K562 (cell line): ENCODE measurements at regions not wholly inside any gene's neighbourhood (a gene's known extent, or its start where the extent isn't known, plus 50 kb on each side); places are given as distances from the start of the nearest gene placed in this dataset.

Source experiments
- ESRRA ChIP-seq: fragments of 450-650 bp; IDR thresholded peaks from 2 replicates; pipeline ENCODE4 v1.6.1; 2014; ENCODE audit warnings: low read depth, mild to moderate bottlenecking, moderate library complexity, borderline replicate concordance
- NRF1 ChIP-seq, 2 experiments: fragments of 450-650 bp; IDR thresholded peaks in 1 of 2; conservative IDR thresholded peaks in 1 of 2; 2 replicates each; pipeline ENCODE4 v1.6.1; 2014; ENCODE audit warnings: mild to moderate bottlenecking in 2 of 2
- POLR2A ChIP-seq: fragments of 450-650 bp; conservative IDR thresholded peaks from 2 replicates; pipeline ENCODE4 v1.6.1; 2016
- POLR2AphosphoS5 ChIP-seq: IDR thresholded peaks from 2 replicates; pipeline ENCODE4 v1.6.1; 2011; ENCODE audit warnings: mild to moderate bottlenecking, low read depth, low read length, moderate library complexity; ENCODE audit not compliant: control insufficient read depth, insufficient read depth
- POLR3G ChIP-seq: IDR thresholded peaks from 2 replicates; pipeline ENCODE4 v1.6.1; 2011; ENCODE audit not compliant: insufficient read length, insufficient replicate concordance; ENCODE audit errors: extremely low read depth
- RAD21 ChIP-seq, 2 experiments: fragments of 250-450 bp in 1 of 2; fragments of 450-650 bp in 1 of 2; sonication (Bioruptor Pico) in 1 of 2; formaldehyde crosslinking in 1 of 2; IDR thresholded peaks in 1 of 2; conservative IDR thresholded peaks in 1 of 2; 2 replicates each; pipeline versions ENCODE4 v1.4.0 to v1.8.0; 2020 to 2022; ENCODE audit warnings: mild to moderate bottlenecking in 2 of 2, moderate library complexity in 1 of 2
- SIRT6 ChIP-seq: IDR thresholded peaks from one replicate; pipeline ENCODE4 v1.6.1; 2012; ENCODE audit warnings: low read depth, mild to moderate bottlenecking, control low read depth, inconsistent platforms, low read length, moderate library complexity
- SMAD4 ChIP-seq: fragments of 250-450 bp; sonication (Bioruptor Pico); conservative IDR thresholded peaks from 2 replicates; pipeline ENCODE4 v1.8.0; 2021; ENCODE audit warnings: inconsistent platforms, mild to moderate bottlenecking, moderate library complexity
- U2AF2 ChIP-seq: fragments of 200-400 bp; formaldehyde crosslinking; optimal IDR thresholded peaks from 2 replicates; pipeline ENCODE3; 2017; ENCODE audit warnings: low read depth, mild to moderate bottlenecking, low read length
- ZBTB1 ChIP-seq: sonication (generic); formaldehyde crosslinking; IDR thresholded peaks from 2 replicates; pipeline ENCODE4 v1.8.1; 2023; ENCODE audit warnings: missing genetic modification reagents, low read depth, mild to moderate bottlenecking, borderline replicate concordance
- ZNF134 ChIP-seq: fragments of 250-450 bp; sonication (Bioruptor Pico); conservative IDR thresholded peaks from 2 replicates; pipeline ENCODE4 v1.4.0; 2020
- ZNF41 ChIP-seq: fragments of 250-450 bp; sonication (Bioruptor Pico); conservative IDR thresholded peaks from 2 replicates; pipeline ENCODE4 v1.4.0; 2020; ENCODE audit warnings: mild to moderate bottlenecking
- TF ChIP-seq, protein P1 (sequence below), 3 experiments: IDR thresholded peaks in 2 of 3; conservative IDR thresholded peaks in 1 of 3; 2 replicates each; pipeline ENCODE4 v1.5.1; 2011 to 2012; ENCODE audit warnings: low read length in 3 of 3, mild to moderate bottlenecking in 3 of 3, control low read depth in 2 of 3, improper control_type of control experiment in 1 of 3, inconsistent platforms in 1 of 3, low read depth in 1 of 3, mixed read lengths in 1 of 3, moderate library complexity in 1 of 3; ENCODE audit not compliant: insufficient read depth in 2 of 3
- TF ChIP-seq, protein P2 (sequence below): sonication (generic); formaldehyde crosslinking; IDR thresholded peaks from 2 replicates; pipeline ENCODE4 v1.9.0; 2022; ENCODE audit warnings: mild to moderate bottlenecking, missing genetic modification reagents

DNA sequence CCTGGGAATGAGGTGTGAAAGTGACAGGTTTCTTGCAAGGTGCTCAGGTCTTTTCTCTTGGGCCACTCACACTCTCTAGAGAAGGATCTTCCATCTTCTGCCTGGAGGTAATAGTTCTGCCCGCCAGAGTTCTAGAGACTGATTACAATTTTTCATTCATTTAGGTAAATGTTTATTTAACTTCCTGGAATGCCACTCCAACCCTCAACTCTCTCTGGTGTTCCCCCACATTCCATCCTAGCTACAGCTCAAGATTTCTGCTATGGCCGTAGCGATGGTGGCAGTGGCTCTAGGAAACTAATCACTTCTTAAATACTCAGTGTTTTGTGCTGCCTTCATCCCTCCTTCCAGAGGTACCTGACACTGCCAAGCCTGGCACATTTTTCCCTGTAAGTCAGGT, 174.6 kb downstream of the WDR11 start:
- TF ChIP-seq U2AF2 (no peak), SMAD4 (no peak), NRF1 (conservative IDR thresholded peaks at IDR 0.05 in 1 of 2, IDR thresholded peaks at IDR 0.05 in 1 of 2) (no peak), POLR2A (no peak), SIRT6 (no peak), RAD21 (CRISPR knock-in tag; conservative IDR thresholded peaks at IDR 0.05 in 1 of 2, IDR thresholded peaks at IDR 0.05 in 1 of 2) (no peak), POLR2AphosphoS5 (no peak), POLR3G (no peak), ZNF134 (CRISPR knock-in tag) (no peak), ZBTB1 (CRISPR knock-in tag) (no peak), ESRRA (no peak), ZNF41 (CRISPR knock-in tag) (no peak)
- TF ChIP-seq, protein P1, sequence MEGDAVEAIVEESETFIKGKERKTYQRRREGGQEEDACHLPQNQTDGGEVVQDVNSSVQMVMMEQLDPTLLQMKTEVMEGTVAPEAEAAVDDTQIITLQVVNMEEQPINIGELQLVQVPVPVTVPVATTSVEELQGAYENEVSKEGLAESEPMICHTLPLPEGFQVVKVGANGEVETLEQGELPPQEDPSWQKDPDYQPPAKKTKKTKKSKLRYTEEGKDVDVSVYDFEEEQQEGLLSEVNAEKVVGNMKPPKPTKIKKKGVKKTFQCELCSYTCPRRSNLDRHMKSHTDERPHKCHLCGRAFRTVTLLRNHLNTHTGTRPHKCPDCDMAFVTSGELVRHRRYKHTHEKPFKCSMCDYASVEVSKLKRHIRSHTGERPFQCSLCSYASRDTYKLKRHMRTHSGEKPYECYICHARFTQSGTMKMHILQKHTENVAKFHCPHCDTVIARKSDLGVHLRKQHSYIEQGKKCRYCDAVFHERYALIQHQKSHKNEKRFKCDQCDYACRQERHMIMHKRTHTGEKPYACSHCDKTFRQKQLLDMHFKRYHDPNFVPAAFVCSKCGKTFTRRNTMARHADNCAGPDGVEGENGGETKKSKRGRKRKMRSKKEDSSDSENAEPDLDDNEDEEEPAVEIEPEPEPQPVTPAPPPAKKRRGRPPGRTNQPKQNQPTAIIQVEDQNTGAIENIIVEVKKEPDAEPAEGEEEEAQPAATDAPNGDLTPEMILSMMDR (IDR thresholded peaks at IDR 0.05 in 2 of 3, conservative IDR thresholded peaks at IDR 0.05 in 1 of 3; ENCODE audit: insufficient read depth in 2 of 3, low read depth in 1 of 3, low read length in 3 of 3), result no peak
- TF ChIP-seq, protein P2, sequence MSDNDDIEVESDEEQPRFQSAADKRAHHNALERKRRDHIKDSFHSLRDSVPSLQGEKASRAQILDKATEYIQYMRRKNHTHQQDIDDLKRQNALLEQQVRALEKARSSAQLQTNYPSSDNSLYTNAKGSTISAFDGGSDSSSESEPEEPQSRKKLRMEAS, result no peak
